HG03103 (cell line): ENCODE measurements at regions not wholly inside any gene's neighbourhood (a gene's known extent, or its start where the extent isn't known, plus 50 kb on each side); places are given as distances from the start of the nearest gene placed in this dataset.

ENCODE experiments used
- ATAC-seq: cut with Tn5 transposase; IDR thresholded peaks from one replicate; pipeline ENCODE4 v1.9.1; 2021; ENCODE audit warnings: low read depth; ENCODE audit not compliant: unreplicated experiment

DNA sequence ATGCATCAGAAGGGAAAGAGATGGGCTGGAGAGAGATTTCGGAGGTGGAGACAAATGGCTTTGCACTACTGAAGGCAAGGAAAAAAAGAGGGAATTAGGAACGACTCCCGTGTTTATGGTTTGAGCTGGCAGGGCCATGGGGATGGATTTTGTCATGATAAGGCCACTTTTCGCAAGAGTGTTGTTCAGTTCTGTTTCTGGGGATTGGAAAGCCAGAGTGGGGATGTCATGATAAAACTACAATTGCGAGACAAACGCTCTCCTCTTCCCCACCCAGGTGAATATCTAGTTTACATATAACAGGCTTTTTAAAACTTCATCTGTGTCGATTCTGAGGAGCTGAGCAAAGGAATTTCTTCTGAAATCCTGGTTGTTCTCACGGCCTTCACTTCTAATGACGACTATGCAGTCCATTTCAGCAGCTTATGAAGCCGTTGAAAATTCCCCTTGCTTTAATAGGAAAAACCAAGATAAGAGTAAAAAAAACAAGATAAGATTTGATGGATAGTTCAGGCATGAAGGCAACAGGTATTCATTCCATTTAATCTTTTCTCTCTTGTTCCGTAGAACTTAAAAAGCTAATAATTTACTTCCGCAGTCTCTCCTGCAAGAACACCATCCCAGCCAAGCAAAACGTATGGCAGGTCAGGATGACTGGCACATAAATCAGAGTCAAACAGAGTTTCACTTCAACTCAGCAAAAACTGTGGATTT lies 245.6 kb upstream of the PITRM1 start:
- no peak for ATAC-seq

GRCh38 chr10:3417096-3417495 lies 244.5 kb upstream of the PITRM1 start:
- ATAC-seq = no peak

GRCh38 chr10:3415878-3416605 lies 243.5 kb upstream of the PITRM1 start:
- no peak for ATAC-seq

- no peak for ATAC-seq
Observed at GRCh38 chr10:3415038-3415736, 242.6 kb upstream of the PITRM1 start.

DNA sequence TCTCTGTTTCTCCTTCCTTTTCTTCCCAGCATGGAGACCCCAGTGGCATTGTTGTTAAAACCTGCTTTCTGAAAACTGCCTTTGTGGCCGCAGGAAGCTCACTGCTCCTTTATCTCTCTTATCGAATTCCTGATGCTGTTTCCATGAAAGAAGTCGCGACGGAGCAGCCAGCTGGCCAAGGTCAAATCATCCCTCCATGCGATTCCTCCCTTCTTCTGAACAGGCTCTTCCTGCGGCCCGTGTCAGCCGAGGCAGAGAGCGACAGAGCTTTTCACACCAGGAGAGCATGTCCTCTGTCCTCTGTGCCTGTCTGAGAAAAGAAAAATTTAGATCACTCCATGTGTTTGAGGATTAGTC lies 242.1 kb upstream of the PITRM1 start:
- ATAC-seq = no peak

- ATAC-seq = no peak
Observed at GRCh38 chr10:3413937-3414666, 241.5 kb upstream of the PITRM1 start.

DNA sequence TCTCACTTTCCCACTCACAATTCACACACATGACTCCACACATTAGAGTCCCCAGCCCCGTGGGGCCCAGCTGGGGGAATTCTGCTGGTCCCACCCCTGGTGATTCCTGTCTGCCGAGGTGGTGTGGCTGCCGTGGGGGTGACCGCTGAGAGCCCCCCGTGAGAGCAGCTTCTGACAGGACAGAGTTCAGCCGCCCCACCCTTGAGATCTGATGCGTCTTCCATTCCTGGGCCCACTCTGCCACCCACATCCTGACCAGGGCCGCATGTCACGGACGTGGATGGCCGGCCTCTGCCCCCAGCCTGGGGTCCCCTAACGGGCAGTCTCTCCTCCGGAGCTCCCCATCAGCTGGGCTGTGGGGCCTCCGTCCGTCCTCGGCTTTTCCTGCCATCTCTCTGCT lies 240.1 kb upstream of the PITRM1 start:
- no peak for ATAC-seq

GRCh38 chr10:3412071-3412582 lies 239.5 kb upstream of the PITRM1 start:
- ATAC-seq = no peak

- ATAC-seq = no peak
Observed at GRCh38 chr10:3411044-3411443, 238.5 kb upstream of the PITRM1 start.

- no peak for ATAC-seq
Observed at GRCh38 chr10:3409928-3410327, 237.3 kb upstream of the PITRM1 start.

- ATAC-seq = no peak
Observed at GRCh38 chr10:3408603-3409365, 236.2 kb upstream of the PITRM1 start.

DNA sequence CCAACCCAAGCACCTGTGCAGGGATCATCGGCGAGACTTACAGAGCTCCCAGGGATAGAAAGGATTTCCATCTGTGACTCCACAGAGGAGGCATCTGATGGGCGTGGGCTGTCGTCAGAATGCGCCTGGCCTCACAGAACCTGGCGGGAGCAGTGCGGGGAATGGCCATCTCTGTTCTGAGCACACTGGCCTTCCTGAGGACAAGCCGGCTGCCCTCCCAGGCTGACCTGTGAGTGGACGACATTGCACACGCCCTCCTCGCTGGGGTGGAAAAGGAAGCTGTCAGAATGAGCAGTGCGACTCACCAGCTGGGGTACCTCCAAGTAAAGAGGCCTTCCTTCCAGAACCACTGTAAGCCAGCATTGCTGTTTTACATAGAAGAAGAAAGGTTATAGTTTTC lies 234.6 kb upstream of the PITRM1 start:
- ATAC-seq = no peak

DNA sequence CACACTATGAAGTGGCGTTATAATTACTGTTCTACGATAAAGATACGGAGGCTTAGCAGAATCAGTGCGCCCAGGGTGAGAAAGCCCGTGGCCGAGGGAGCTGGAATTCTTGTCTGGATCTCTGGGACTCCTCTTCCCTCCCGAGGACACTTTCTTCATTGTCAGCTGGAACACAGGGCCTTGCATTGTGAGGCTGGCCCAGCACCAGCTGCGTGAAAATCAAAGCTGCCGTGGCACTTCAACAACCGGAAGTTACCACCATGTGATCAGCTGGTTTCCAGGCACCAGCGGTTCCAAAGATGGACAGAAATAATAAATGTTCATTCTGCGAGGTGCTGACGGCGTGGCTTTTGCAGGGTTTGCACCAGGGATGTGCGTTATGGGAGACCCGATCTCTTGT lies 234.0 kb upstream of the PITRM1 start:
- no peak for ATAC-seq

- ATAC-seq = no peak
Observed at GRCh38 chr10:3404381-3404780, 231.8 kb upstream of the PITRM1 start.

GRCh38 chr10:3402187-3402751 lies 229.7 kb upstream of the PITRM1 start:
- no peak for ATAC-seq

DNA sequence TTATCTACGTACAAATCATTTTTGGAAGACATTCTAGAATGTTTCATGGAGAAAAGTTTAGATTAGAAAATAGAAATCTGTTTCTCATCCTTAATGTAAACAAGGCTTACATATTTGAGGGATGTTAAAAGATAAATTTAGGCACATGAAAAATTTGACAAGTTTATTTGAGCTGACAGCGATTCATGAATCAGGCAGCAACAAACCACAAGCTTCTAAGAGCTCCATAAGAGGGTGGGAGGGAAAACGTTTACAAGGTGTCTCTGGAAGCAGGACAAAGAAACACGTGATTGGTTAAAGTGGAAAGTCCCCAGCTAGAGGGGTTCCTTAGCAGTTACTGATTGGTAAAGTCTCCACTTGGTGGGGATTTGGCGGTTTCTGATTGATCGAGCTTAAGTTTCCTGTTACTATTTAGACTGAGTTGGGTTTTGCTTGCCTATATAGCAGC lies 228.9 kb upstream of the PITRM1 start:
- ATAC-seq = no peak

GRCh38 chr10:3400348-3400747 lies 227.8 kb upstream of the PITRM1 start:
- no peak for ATAC-seq

GRCh38 chr10:3399756-3400155 lies 227.2 kb upstream of the PITRM1 start:
- ATAC-seq = no peak

GRCh38 chr10:3398825-3399646 lies 226.5 kb upstream of the PITRM1 start:
- ATAC-seq = no peak
